HepG2 (cell line): ENCODE measurements at regions not wholly inside any gene's neighbourhood (a gene's known extent, or its start where the extent isn't known, plus 50 kb on each side); places are given as distances from the start of the nearest gene placed in this dataset.

Experiments used
- ATAC-seq: fragments of 200-7000 bp; cut with Tn5 transposase; 3 replicates; pipeline ENCODE4 v1.9.1; 2020; ENCODE audit warnings: mild to moderate bottlenecking, moderate library complexity
- BruUV-seq: library from RNA; stranded (reverse); fragments of 400-500 nt; replicated peaks from 2 replicates; lab custom pipeline; 2021; lab: Mats Ljungman, UMichigan
- CTCF ChIA-PET: fragments of 300-600 bp; formaldehyde crosslinking; extraction: SDS; loops from one replicate; lab custom pipeline; 2021; ENCODE audit warnings: low total read pairs, inconsistent platforms, low intra/inter-chr PET ratio; lab: Yijun Ruan, JAX
- POLR2A ChIA-PET: fragments of 350-600 bp; sonication (Branson Sonifier 250); formaldehyde crosslinking; loops from one replicate; lab custom pipeline; 2020; ENCODE audit warnings: antibody characterized with exemption, inconsistent platforms; lab: Yijun Ruan, JAX
- DNase-seq: peaks from one replicate; pipeline ENCODE4 v3.0.0-alpha.2; 2015; ENCODE audit warnings: low spot score
- FAIRE-seq: peaks from 3 replicates; lab custom pipeline; 2011; peaks lifted over from hg19 to GRCh38; lab: Jason Lieb, UNC
- H2AFZ ChIP-seq: one replicate; pipeline ENCODE4 v1.6.1; 2011; ENCODE audit warnings: low read length, inconsistent platforms
- H3K27ac ChIP-seq: fragments of 300-600 bp; 3 replicates; pipeline ENCODE4 v1.8.0; 2011; ENCODE audit warnings: mixed run types, mild to moderate bottlenecking, mixed read lengths, low read length, inconsistent platforms; ENCODE audit not compliant: insufficient read depth; ENCODE audit errors: extremely low read length
- H3K27me3 ChIP-seq, 2 experiments: fragments of 200-600 bp in 1 of 2; 2 replicates in 1 of 2; 3 replicates in 1 of 2; pipeline versions ENCODE4 v1.6.0 to v1.8.0; 2011; ENCODE audit warnings: low read length in 2 of 2, mild to moderate bottlenecking in 2 of 2, moderate library complexity in 2 of 2, inconsistent platforms in 1 of 2; ENCODE audit not compliant: insufficient read depth in 2 of 2, control insufficient read depth in 1 of 2
- H3K36me3 ChIP-seq, 2 experiments: fragments of 200-600 bp in 1 of 2; replicated peaks in 1 of 2; 2 replicates in 1 of 2; 3 replicates in 1 of 2; pipeline versions ENCODE4 v1.5.1 to v1.8.0; 2011; ENCODE audit warnings: low read length in 2 of 2, inconsistent platforms in 1 of 2; ENCODE audit not compliant: insufficient read depth in 2 of 2, control insufficient read depth in 1 of 2
- H3K4me1 ChIP-seq: 2 replicates; pipeline ENCODE4 v1.5.1; 2012; ENCODE audit warnings: low read length, inconsistent platforms; ENCODE audit not compliant: insufficient read depth
- H3K4me2 ChIP-seq: 2 replicates; pipeline ENCODE4 v1.6.0; 2011; ENCODE audit warnings: low read depth, low read length, inconsistent platforms
- H3K4me3 ChIP-seq, 3 experiments: fragments of 200-600 bp in 1 of 3; sonication (generic), shearing (Covaris generic) in 1 of 3; replicated peaks in 1 of 3; 2 replicates each; pipeline ENCODE4 v1.5.1; 2011 to 2016; ENCODE audit warnings: low read length in 3 of 3, inconsistent platforms in 2 of 3, low read depth in 2 of 3, mild to moderate bottlenecking in 2 of 3, control low read depth in 1 of 3, mixed read lengths in 1 of 3; ENCODE audit not compliant: insufficient read depth in 1 of 3
- H3K79me2 ChIP-seq: one replicate; pipeline ENCODE4 v1.6.1; 2011; ENCODE audit warnings: low read length, inconsistent platforms; ENCODE audit not compliant: insufficient read depth
- H3K9ac ChIP-seq: 2 replicates; pipeline ENCODE4 v1.6.0; 2011; ENCODE audit warnings: mild to moderate bottlenecking, low read depth, low read length, inconsistent platforms; ENCODE audit not compliant: insufficient read depth
- H3K9me3 ChIP-seq: 2 replicates; pipeline ENCODE4 v1.5.1; 2012; ENCODE audit warnings: mild to moderate bottlenecking, low read length
- H4K20me1 ChIP-seq: 2 replicates; pipeline ENCODE4 v1.6.0; 2011; ENCODE audit warnings: inconsistent platforms, mild to moderate bottlenecking, low read length, moderate library complexity; ENCODE audit not compliant: insufficient read depth
- ETV5 ChIP-seq: IDR thresholded peaks from 2 replicates; pipeline ENCODE4 v1.6.1; 2018; ENCODE audit warnings: missing biosample characterization, missing genetic modification reagents, inconsistent platforms, borderline replicate concordance
- GABPA ChIP-seq, 2 experiments: IDR thresholded peaks; 2 replicates each; pipeline ENCODE4 v1.6.1; 2011 to 2016; ENCODE audit warnings: low read depth in 2 of 2, low read length in 1 of 2, missing biosample characterization in 1 of 2, missing genetic modification characterization in 1 of 2
- GABPB1 ChIP-seq: IDR thresholded peaks from 2 replicates; pipeline ENCODE4 v1.6.1; 2016; ENCODE audit warnings: mild to moderate bottlenecking, missing genetic modification reagents, moderate library complexity, missing compliant biosample characterization
- KLF15 ChIP-seq: sonication (generic); formaldehyde crosslinking; IDR thresholded peaks from 2 replicates; pipeline ENCODE4 v1.8.1; 2023; ENCODE audit warnings: borderline replicate concordance, mild to moderate bottlenecking, inconsistent platforms, missing genetic modification reagents, mixed read lengths
- MBNL3 ChIP-seq: fragments of 250-450 bp; sonication (Bioruptor Pico); conservative IDR thresholded peaks from 2 replicates; pipeline ENCODE4 v1.8.0; 2022; ENCODE audit warnings: mild to moderate bottlenecking, inconsistent platforms
- NCOA5 ChIP-seq: sonication (generic); formaldehyde crosslinking; IDR thresholded peaks from 2 replicates; pipeline ENCODE4 v1.4.0; 2020; ENCODE audit warnings: missing genetic modification reagents
- NKX3-1 ChIP-seq: sonication (generic); formaldehyde crosslinking; IDR thresholded peaks from 2 replicates; pipeline ENCODE4 v1.5.0; 2020; ENCODE audit warnings: missing genetic modification reagents
- ZNF136 ChIP-seq: sonication (generic); formaldehyde crosslinking; IDR thresholded peaks from 2 replicates; pipeline ENCODE4 v1.8.1; 2022; ENCODE audit warnings: low read depth, mild to moderate bottlenecking, moderate library complexity, missing genetic modification reagents
- ZNF468 ChIP-seq: sonication (generic); formaldehyde crosslinking; IDR thresholded peaks from 2 replicates; pipeline ENCODE4 v1.8.0; 2022; ENCODE audit warnings: mild to moderate bottlenecking, moderate library complexity, missing genetic modification reagents
- ZNF619 ChIP-seq: sonication (generic); formaldehyde crosslinking; IDR thresholded peaks from 2 replicates; pipeline ENCODE4 v1.4.0; 2020; ENCODE audit warnings: mild to moderate bottlenecking, missing genetic modification reagents
- ZNF629 ChIP-seq: sonication (generic); formaldehyde crosslinking; conservative IDR thresholded peaks from 2 replicates; pipeline ENCODE4 v1.5.0; 2020; ENCODE audit warnings: missing genetic modification reagents
- ZNF687 ChIP-seq: sonication (generic); formaldehyde crosslinking; IDR thresholded peaks from 2 replicates; pipeline ENCODE4 v1.5.1; 2020; ENCODE audit warnings: mild to moderate bottlenecking, missing genetic modification reagents, moderate library complexity
- WGBS: methylation state at CpG from one replicate; pipeline ENCODE4 v1.1.6; 2017; ENCODE audit warnings: low lambda C conversion rate; 5-methylcytosine and 5-hydroxymethylcytosine counted together
- in situ Hi-C: cut with HindIII; loops from 2 replicates; pipeline ENCODE4 v1.10.0; 2017; ENCODE audit warnings: low pct_unique_long_range_greater_than_20kb; ENCODE audit not compliant: extremely low pct_ligation_motif_present
- intact Hi-C: fragments of 100-400 bp; cut with micrococcal nuclease; formaldehyde crosslinking; loops from one replicate; pipeline ENCODE4 v1.10.0; 2022; ENCODE audit not compliant: unreplicated experiment

GRCh38 chr9:129407905-129408452, 212.9 kb downstream of the C9orf50 start (continued):
- no peak for TF ChIP-seq KLF15 (CRISPR knock-in tag)
- TF ChIP-seq ZNF136 (CRISPR knock-in tag) = no peak
- no peak for TF ChIP-seq NKX3-1 (CRISPR knock-in tag)
- TF ChIP-seq MBNL3 (CRISPR knock-in tag) = no peak

GRCh38 chr9:129406278-129407225, 214.3 kb downstream of the C9orf50 start:
- H3K79me2 ChIP-seq = no peaks in the 10 kb centered on the region
- no peak overlapping the region for H3K27ac ChIP-seq
- H3K9me3 ChIP-seq = no peaks in the 10 kb centered on the region
- intact Hi-C loops (loop anchor here (5.0 kb wide), 1 partner anchor 71 kb away; no protein-coding TSS in a partner anchor), in situ Hi-C loops (no loop called here)
- no peak overlapping the region; a peak in 1 of 6 replicates for H3K4me3 ChIP-seq
- peaks cover 5 to 34% of the 10 kb centered on the region in 2 experiments; a peak in 3 of 5 replicates for H3K27me3 ChIP-seq
- H3K36me3 ChIP-seq = no peaks in the 10 kb centered on the region
- no peak for ATAC-seq
- no peak overlapping the region for H2AFZ ChIP-seq
- BruUV-seq = no TSS peak
- ChIA-PET POLR2A (interaction anchor here (1.9 kb wide), 1 partner anchor 90 kb away, joined by 4 read pairs; no protein-coding TSS in a partner anchor), CTCF (no interaction called here)
- H3K4me2 ChIP-seq = peak overlapping the region; percentile 21; the same call in 1 of the 2 replicates
- H4K20me1 ChIP-seq = no peaks in the 10 kb centered on the region
- DNase-seq = no peak
- 39% methylated on average over 21 of the region's 25 CpGs for WGBS
- TF ChIP-seq ZNF629 = peak; percentile 70
- peak; percentile 17; the same call in 1 of the 2 replicates for TF ChIP-seq ETV5 (CRISPR knock-in tag)
- no peak for TF ChIP-seq ZNF468
- TF ChIP-seq ZNF619 (CRISPR knock-in tag) = no peak
- TF ChIP-seq NCOA5 (CRISPR knock-in tag) = no peak
- TF ChIP-seq GABPA (IDR thresholded peaks at IDR 0.05; ENCODE audit: low read depth, low read length) = no peak
- 0 out of 2 replicates have a peak, but pooled peaks have one; percentile 28 for TF ChIP-seq GABPA (CRISPR knock-in tag; IDR thresholded peaks at IDR 0.05; ENCODE audit: low read depth)
- peak; percentile 15; the same call in 1 of the 2 replicates for TF ChIP-seq ZNF687 (CRISPR knock-in tag)
- TF ChIP-seq GABPB1 (CRISPR knock-in tag) = peak; percentile 45
- TF ChIP-seq, all 625 proteins: peak for 5
- Histone ChIP-seq H3K4me1 (peaks cover 70% of the 10 kb centered on the region), H3K9ac (no peak overlapping the region)
- no peak for FAIRE-seq
